ENCODE measurements at regions not wholly inside any gene's neighbourhood (a gene's known extent, or its start where the extent isn't known, plus 50 kb on each side); places are given as distances from the start of the nearest gene placed in this dataset.

GRCh38 chr15:75100679-75101078 is 77.3 kb downstream of the PPCDC start:
- no peak for DNase-seq (ENCODE audit: low read depth)
- no peak overlapping the region for H3K4me3 ChIP-seq (ENCODE audit: control insufficient read depth, low read depth, low read length)
- no peak for TF ChIP-seq CTCF (IDR thresholded peaks at IDR 0.05; ENCODE audit: control insufficient read depth, insufficient read depth, low read depth, low read length, missing control alignments)

- DNase-seq (ENCODE audit: low read depth): peak; percentile 78
- no peak for TF ChIP-seq CTCF (IDR thresholded peaks at IDR 0.05; ENCODE audit: control insufficient read depth, insufficient read depth, low read depth, low read length, missing control alignments)
- H3K4me3 ChIP-seq (ENCODE audit: control insufficient read depth, low read depth, low read length): no peak overlapping the region
These were observed 81.6 kb downstream of the PPCDC start for GRCh38 chr15:75104804-75105557.

- DNase-seq (ENCODE audit: low read depth): no peak
- H3K4me3 ChIP-seq (ENCODE audit: control insufficient read depth, low read depth, low read length): no peak overlapping the region
- TF ChIP-seq CTCF (IDR thresholded peaks at IDR 0.05; ENCODE audit: control insufficient read depth, insufficient read depth, low read depth, low read length, missing control alignments): no peak
These were observed 84.1 kb downstream of the PPCDC start for GRCh38 chr15:75107516-75107907.

- TF ChIP-seq CTCF (IDR thresholded peaks at IDR 0.05; ENCODE audit: control insufficient read depth, insufficient read depth, low read depth, low read length, missing control alignments): no peak
- H3K4me3 ChIP-seq (ENCODE audit: control insufficient read depth, low read depth, low read length): no peak overlapping the region
- DNase-seq (ENCODE audit: low read depth): peak; percentile 79
These were observed 84.8 kb downstream of the PPCDC start for GRCh38 chr15:75107908-75108838.

GRCh38 chr15:75109021-75109735 is 85.8 kb downstream of the PPCDC start:
- DNase-seq (ENCODE audit: low read depth): no peak
- no peak for TF ChIP-seq CTCF (IDR thresholded peaks at IDR 0.05; ENCODE audit: control insufficient read depth, insufficient read depth, low read depth, low read length, missing control alignments)
- H3K4me3 ChIP-seq (ENCODE audit: control insufficient read depth, low read depth, low read length): no peak overlapping the region

GRCh38 chr15:75109736-75110130 is 86.3 kb downstream of the PPCDC start:
- DNase-seq (ENCODE audit: low read depth): no peak
- H3K4me3 ChIP-seq (ENCODE audit: control insufficient read depth, low read depth, low read length): no peak overlapping the region
- TF ChIP-seq CTCF (IDR thresholded peaks at IDR 0.05; ENCODE audit: control insufficient read depth, insufficient read depth, low read depth, low read length, missing control alignments): no peak
